GM12873 (cell line): ENCODE measurements at regions not wholly inside any gene's neighbourhood (a gene's known extent, or its start where the extent isn't known, plus 50 kb on each side); places are given as distances from the start of the nearest gene placed in this dataset.
A peak's percentile ranks its signal among the peaks of the same experiment; 100 is the strongest.

Experiments
- CTCF ChIP-seq: IDR thresholded peaks from 2 replicates; pipeline ENCODE4 v1.5.1; 2012; ENCODE audit warnings: low read depth, mild to moderate bottlenecking, moderate library complexity, low read length, control low read depth; ENCODE audit not compliant: insufficient read depth; ENCODE audit errors: missing control alignments

GRCh38 chr13:30111810-30112209, 195.5 kb downstream of the KATNAL1 start:
- peak; percentile 53 for TF ChIP-seq CTCF

- no peak for TF ChIP-seq CTCF
Observed at GRCh38 chr13:30110301-30111070, 196.9 kb downstream of the KATNAL1 start.

- no peak for TF ChIP-seq CTCF
Observed at GRCh38 chr13:30109471-30110135, 197.7 kb downstream of the KATNAL1 start.

GRCh38 chr13:30108913-30109237, 198.5 kb downstream of the KATNAL1 start:
- TF ChIP-seq CTCF, result no peak

GRCh38 chr13:30108216-30108912, 199.0 kb downstream of the KATNAL1 start:
- TF ChIP-seq CTCF, result no peak

GRCh38 chr13:30107521-30108136, 199.7 kb downstream of the KATNAL1 start:
- no peak for TF ChIP-seq CTCF

- TF ChIP-seq CTCF, result no peak
Observed at GRCh38 chr13:30107121-30107520, 200.2 kb downstream of the KATNAL1 start.
